HEK293 (cell line): ENCODE measurements at regions not wholly inside any gene's neighbourhood (a gene's known extent, or its start where the extent isn't known, plus 50 kb on each side); places are given as distances from the start of the nearest gene placed in this dataset.

Experiments
- CTCF ChIA-PET: fragments of 350-600 bp; formaldehyde crosslinking; extraction: SDS; loops from one replicate; lab custom pipeline; 2021; ENCODE audit warnings: antibody characterized with exemption; lab: Yijun Ruan, JAX
- POLR2A ChIA-PET: fragments of 300-600 bp; formaldehyde crosslinking; extraction: SDS; loops from one replicate; lab custom pipeline; 2020; ENCODE audit warnings: antibody characterized with exemption, inconsistent platforms; lab: Yijun Ruan, JAX
- H3K27ac ChIP-seq: fragments of 200-500 bp; sonication (Bioruptor generic); 2 replicates; pipeline ENCODE4 v1.5.1; 2014; ENCODE audit warnings: low read depth, low read length, control low read depth, inconsistent platforms; ENCODE audit errors: extremely low read depth
- H3K36me3 ChIP-seq, 2 experiments: fragments of 200-500 bp in 1 of 2; sonication (Bioruptor generic) in 1 of 2; 1 replicate in 1 of 2; 2 replicates in 1 of 2; pipeline ENCODE4 v1.5.1; 2014 to 2017; ENCODE audit warnings: inconsistent platforms in 2 of 2, low read length in 2 of 2; ENCODE audit not compliant: control insufficient read depth in 2 of 2, insufficient read depth in 1 of 2
- H3K4me1 ChIP-seq: fragments of 200-500 bp; sonication (Bioruptor generic); 2 replicates; pipeline ENCODE4 v1.5.1; 2014; ENCODE audit warnings: mild to moderate bottlenecking, low read length, inconsistent platforms; ENCODE audit not compliant: control insufficient read depth, insufficient read depth
- H3K4me3 ChIP-seq: 2 replicates; pipeline ENCODE4 v1.5.1; 2011; ENCODE audit warnings: low read depth, mild to moderate bottlenecking, control low read depth, low read length, moderate library complexity
- H3K9me3 ChIP-seq: fragments of 200-500 bp; sonication (Bioruptor generic); 2 replicates; pipeline ENCODE4 v1.5.1; 2014; ENCODE audit warnings: low read depth, low read length, inconsistent platforms; ENCODE audit not compliant: control insufficient read depth, insufficient read depth
- FEZF1 ChIP-seq: fragments of 450-650 bp; formaldehyde crosslinking; IDR thresholded peaks from 2 replicates; pipeline ENCODE4 v1.5.1; 2016; ENCODE audit warnings: missing biosample characterization, missing genetic modification characterization
- GLI2 ChIP-seq: fragments of 450-650 bp; formaldehyde crosslinking; IDR thresholded peaks from 2 replicates; pipeline ENCODE4; 2017; ENCODE audit warnings: missing biosample characterization, missing genetic modification characterization, low read depth, borderline replicate concordance
- KLF8 ChIP-seq: fragments of 450-650 bp; formaldehyde crosslinking; IDR thresholded peaks from 2 replicates; pipeline ENCODE4 v1.5.1; 2016; ENCODE audit warnings: missing biosample characterization, missing genetic modification characterization
- PRDM1 ChIP-seq: fragments of 450-650 bp; formaldehyde crosslinking; IDR thresholded peaks from 2 replicates; pipeline ENCODE4; 2016; ENCODE audit warnings: missing biosample characterization, missing genetic modification characterization
- SP7 ChIP-seq: fragments of 450-650 bp; formaldehyde crosslinking; IDR thresholded peaks from 2 replicates; pipeline ENCODE4 v1.5.1; 2016; ENCODE audit warnings: missing biosample characterization, missing genetic modification characterization
- TSHZ1 ChIP-seq: fragments of 450-650 bp; formaldehyde crosslinking; IDR thresholded peaks from 2 replicates; pipeline ENCODE4 v1.5.1; 2016; ENCODE audit warnings: missing biosample characterization, missing genetic modification characterization, borderline replicate concordance
- ZBTB20 ChIP-seq: fragments of 450-650 bp; formaldehyde crosslinking; IDR thresholded peaks from 2 replicates; pipeline ENCODE4 v1.5.1; 2016; ENCODE audit warnings: missing biosample characterization, missing genetic modification characterization
- ZBTB48 ChIP-seq: fragments of 450-650 bp; formaldehyde crosslinking; IDR thresholded peaks from 2 replicates; pipeline ENCODE4 v1.5.1; 2016; ENCODE audit warnings: missing biosample characterization, missing genetic modification characterization
- ZEB2 ChIP-seq: fragments of 450-650 bp; formaldehyde crosslinking; IDR thresholded peaks from 2 replicates; pipeline ENCODE4 v1.5.1; 2016; ENCODE audit warnings: missing biosample characterization, missing genetic modification characterization
- ZNF112 ChIP-seq: fragments of 450-650 bp; formaldehyde crosslinking; IDR thresholded peaks from 2 replicates; pipeline ENCODE4 v1.5.0; 2017; ENCODE audit warnings: missing biosample characterization, missing genetic modification characterization
- ZNF157 ChIP-seq: fragments of 450-650 bp; formaldehyde crosslinking; IDR thresholded peaks from 2 replicates; pipeline ENCODE4 v1.5.1; 2016; ENCODE audit warnings: missing biosample characterization, missing genetic modification characterization
- ZNF19 ChIP-seq: fragments of 450-650 bp; formaldehyde crosslinking; IDR thresholded peaks from 2 replicates; pipeline ENCODE4; 2016; ENCODE audit warnings: missing biosample characterization, missing genetic modification characterization, low read depth
- ZNF274 ChIP-seq, 2 experiments: fragments of 200-500 bp in 1 of 2; fragments of 450-650 bp in 1 of 2; sonication (Bioruptor generic) in 1 of 2; formaldehyde crosslinking in 1 of 2; IDR thresholded peaks; 2 replicates each; pipeline versions ENCODE4 v1.5.1 to v1.6.1; 2014 to 2016; ENCODE audit warnings: borderline replicate concordance in 1 of 2, inconsistent platforms in 1 of 2, low read length in 1 of 2, missing biosample characterization in 1 of 2, missing genetic modification characterization in 1 of 2
- ZNF335 ChIP-seq: fragments of 450-650 bp; formaldehyde crosslinking; conservative IDR thresholded peaks from 2 replicates; pipeline ENCODE4 v1.5.1; 2016; ENCODE audit warnings: missing biosample characterization, missing genetic modification characterization
- ZNF394 ChIP-seq: fragments of 450-650 bp; formaldehyde crosslinking; IDR thresholded peaks from 2 replicates; pipeline ENCODE4 v1.5.1; 2016; ENCODE audit warnings: missing biosample characterization, missing genetic modification characterization, mild to moderate bottlenecking, moderate library complexity, borderline replicate concordance
- ZNF423 ChIP-seq: fragments of 450-650 bp; formaldehyde crosslinking; IDR thresholded peaks from 2 replicates; pipeline ENCODE4 v1.5.1; 2016; ENCODE audit warnings: missing biosample characterization, missing genetic modification characterization
- ZNF561 ChIP-seq: fragments of 450-650 bp; IDR thresholded peaks from 2 replicates; pipeline ENCODE4 v1.5.1; 2018; ENCODE audit warnings: missing biosample characterization, missing genetic modification characterization, borderline replicate concordance
- ZNF571 ChIP-seq: fragments of 450-650 bp; formaldehyde crosslinking; IDR thresholded peaks from 2 replicates; pipeline ENCODE4 v1.5.0; 2017; ENCODE audit warnings: missing biosample characterization, missing genetic modification characterization
- ZNF639 ChIP-seq: fragments of 450-650 bp; formaldehyde crosslinking; IDR thresholded peaks from 2 replicates; pipeline ENCODE4 v1.5.1; 2016; ENCODE audit warnings: missing biosample characterization, missing genetic modification characterization
- ZNF658 ChIP-seq: fragments of 450-650 bp; formaldehyde crosslinking; IDR thresholded peaks from 2 replicates; pipeline ENCODE4; 2016; ENCODE audit warnings: missing biosample characterization, missing genetic modification characterization
- ZNF707 ChIP-seq: fragments of 450-650 bp; formaldehyde crosslinking; IDR thresholded peaks from 2 replicates; pipeline ENCODE4 v1.5.1; 2016; ENCODE audit warnings: missing biosample characterization, missing genetic modification characterization
- ZNF791 ChIP-seq: fragments of 450-650 bp; formaldehyde crosslinking; IDR thresholded peaks from 2 replicates; pipeline ENCODE4 v1.5.1; 2016; ENCODE audit warnings: missing biosample characterization, missing genetic modification characterization
- TF ChIP-seq, protein P1 (sequence below): fragments of 450-650 bp; formaldehyde crosslinking; IDR thresholded peaks from 2 replicates; pipeline ENCODE4 v1.5.1; 2016; ENCODE audit warnings: missing biosample characterization, missing genetic modification characterization
- TF ChIP-seq, protein P2 (sequence below): fragments of 450-650 bp; formaldehyde crosslinking; IDR thresholded peaks from 2 replicates; pipeline ENCODE4 v1.5.1; 2017; ENCODE audit warnings: missing biosample characterization, missing genetic modification characterization
- TF ChIP-seq, protein P3 (sequence below): fragments of 450-650 bp; formaldehyde crosslinking; IDR thresholded peaks from 2 replicates; pipeline ENCODE4 v1.5.1; 2016; ENCODE audit warnings: missing biosample characterization, missing genetic modification characterization

DNA sequence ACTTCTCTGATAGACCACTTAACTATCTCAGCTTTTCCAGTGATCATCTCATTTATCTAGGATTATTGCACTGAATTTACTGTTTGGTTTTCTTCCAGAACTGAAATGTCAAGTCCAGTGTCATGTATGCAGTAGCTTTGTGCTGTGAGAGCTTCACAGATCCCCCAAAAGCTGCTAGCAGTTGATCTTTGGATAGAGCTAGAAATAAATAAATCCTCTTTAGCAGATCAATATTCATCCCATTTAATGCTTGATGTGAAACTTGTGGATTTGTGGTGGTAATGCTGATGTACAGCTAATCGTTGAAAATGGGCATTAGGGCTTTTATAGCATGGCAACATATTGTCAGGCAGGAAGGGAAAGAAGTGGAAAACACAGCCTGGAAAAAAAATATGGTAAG is 509.6 kb upstream of the FAM241A start:
- Histone ChIP-seq H3K4me1 (no peaks in the 10 kb centered on the region), H3K36me3 (no peaks in the 10 kb centered on the region), H3K27ac (no peak overlapping the region), H3K4me3 (no peak overlapping the region), H3K9me3 (no peaks in the 10 kb centered on the region)
- CTCF ChIA-PET: interaction anchor here (0.7 to 2.5 kb wide), 2 partner anchors 219 to 471 kb away, joined by 3 to 11 read pairs; no protein-coding TSS in a partner anchor
- POLR2A ChIA-PET: no interaction called here
- TF ChIP-seq GLI2 (no peak), ZNF561 (tag by site-specific recombination) (no peak), ZNF658 (tag by site-specific recombination) (no peak), ZNF707 (no peak), ZNF335 (tag by site-specific recombination) (no peak), ZNF112 (tag by site-specific recombination) (no peak), FEZF1 (no peak), ZNF19 (no peak), ZBTB20 (tag by site-specific recombination) (no peak), SP7 (tag by site-specific recombination) (no peak), ZNF394 (tag by site-specific recombination) (no peak), ZBTB48 (no peak), ZNF157 (tag by site-specific recombination) (no peak), ZNF423 (tag by site-specific recombination) (no peak), ZNF791 (tag by site-specific recombination) (no peak), TSHZ1 (tag by site-specific recombination) (no peak)
- TF ChIP-seq, protein P1, sequence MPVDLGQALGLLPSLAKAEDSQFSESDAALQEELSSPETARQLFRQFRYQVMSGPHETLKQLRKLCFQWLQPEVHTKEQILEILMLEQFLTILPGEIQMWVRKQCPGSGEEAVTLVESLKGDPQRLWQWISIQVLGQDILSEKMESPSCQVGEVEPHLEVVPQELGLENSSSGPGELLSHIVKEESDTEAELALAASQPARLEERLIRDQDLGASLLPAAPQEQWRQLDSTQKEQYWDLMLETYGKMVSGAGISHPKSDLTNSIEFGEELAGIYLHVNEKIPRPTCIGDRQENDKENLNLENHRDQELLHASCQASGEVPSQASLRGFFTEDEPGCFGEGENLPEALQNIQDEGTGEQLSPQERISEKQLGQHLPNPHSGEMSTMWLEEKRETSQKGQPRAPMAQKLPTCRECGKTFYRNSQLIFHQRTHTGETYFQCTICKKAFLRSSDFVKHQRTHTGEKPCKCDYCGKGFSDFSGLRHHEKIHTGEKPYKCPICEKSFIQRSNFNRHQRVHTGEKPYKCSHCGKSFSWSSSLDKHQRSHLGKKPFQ: no peak
- TF ChIP-seq, protein P2, sequence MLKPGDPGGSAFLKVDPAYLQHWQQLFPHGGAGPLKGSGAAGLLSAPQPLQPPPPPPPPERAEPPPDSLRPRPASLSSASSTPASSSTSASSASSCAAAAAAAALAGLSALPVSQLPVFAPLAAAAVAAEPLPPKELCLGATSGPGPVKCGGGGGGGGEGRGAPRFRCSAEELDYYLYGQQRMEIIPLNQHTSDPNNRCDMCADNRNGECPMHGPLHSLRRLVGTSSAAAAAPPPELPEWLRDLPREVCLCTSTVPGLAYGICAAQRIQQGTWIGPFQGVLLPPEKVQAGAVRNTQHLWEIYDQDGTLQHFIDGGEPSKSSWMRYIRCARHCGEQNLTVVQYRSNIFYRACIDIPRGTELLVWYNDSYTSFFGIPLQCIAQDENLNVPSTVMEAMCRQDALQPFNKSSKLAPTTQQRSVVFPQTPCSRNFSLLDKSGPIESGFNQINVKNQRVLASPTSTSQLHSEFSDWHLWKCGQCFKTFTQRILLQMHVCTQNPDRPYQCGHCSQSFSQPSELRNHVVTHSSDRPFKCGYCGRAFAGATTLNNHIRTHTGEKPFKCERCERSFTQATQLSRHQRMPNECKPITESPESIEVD (tag by site-specific recombination): no peak

DNA sequence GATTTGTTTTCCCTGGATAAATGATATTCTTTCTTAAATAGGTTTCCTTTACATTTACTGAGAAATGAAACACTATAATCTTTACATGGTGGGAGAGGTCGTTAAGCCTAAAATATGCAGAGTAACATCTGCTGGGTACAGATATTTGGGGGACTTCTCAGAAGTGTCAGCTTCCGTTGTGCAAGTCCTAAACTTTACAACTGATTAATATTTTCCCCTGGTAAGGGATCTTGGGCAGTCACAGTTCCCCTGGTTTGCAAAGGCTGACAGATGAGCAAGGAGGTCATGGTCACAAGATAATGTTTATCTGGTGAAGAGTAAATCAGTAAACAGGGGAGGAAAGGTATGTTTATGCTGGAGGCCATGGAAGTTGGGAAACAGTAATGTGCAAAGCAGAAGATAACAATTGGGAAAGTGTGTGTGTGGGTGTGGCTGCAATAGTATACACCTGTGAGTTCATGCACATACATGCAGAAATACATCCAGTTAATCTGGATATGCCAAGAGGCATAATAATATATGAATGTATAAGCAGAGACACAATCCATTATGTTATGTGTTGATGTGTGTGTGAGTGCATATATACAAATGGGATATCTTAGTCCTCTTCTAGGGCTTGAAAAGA is 508.2 kb upstream of the FAM241A start:
- ChIA-PET POLR2A (no interaction called here), CTCF (interaction anchor here (0.7 kb wide), 1 partner anchor 142 kb away, joined by 4 read pairs; no protein-coding TSS in a partner anchor)
- Histone ChIP-seq H3K9me3 (no peaks in the 10 kb centered on the region), H3K27ac (no peak overlapping the region), H3K4me3 (no peak overlapping the region), H3K4me1 (no peaks in the 10 kb centered on the region), H3K36me3 (no peaks in the 10 kb centered on the region)
- TF ChIP-seq ZNF274 (IDR thresholded peaks at IDR 0.05; ENCODE audit: low read length) (no peak), ZNF274 (tag by site-specific recombination; IDR thresholded peaks at IDR 0.05; ENCODE audit: borderline replicate concordance) (no peak), ZNF571 (tag by site-specific recombination) (no peak), ZNF639 (no peak), KLF8 (tag by site-specific recombination) (no peak), PRDM1 (no peak), ZEB2 (tag by site-specific recombination) (no peak)
- TF ChIP-seq, protein P3, sequence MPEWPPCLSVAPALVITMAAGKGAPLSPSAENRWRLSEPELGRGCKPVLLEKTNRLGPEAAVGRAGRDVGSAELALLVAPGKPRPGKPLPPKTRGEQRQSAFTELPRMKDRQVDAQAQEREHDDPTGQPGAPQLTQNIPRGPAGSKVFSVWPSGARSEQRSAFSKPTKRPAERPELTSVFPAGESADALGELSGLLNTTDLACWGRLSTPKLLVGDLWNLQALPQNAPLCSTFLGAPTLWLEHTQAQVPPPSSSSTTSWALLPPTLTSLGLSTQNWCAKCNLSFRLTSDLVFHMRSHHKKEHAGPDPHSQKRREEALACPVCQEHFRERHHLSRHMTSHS (tag by site-specific recombination): no peak
